GM21737 (cell line): ENCODE measurements at regions not wholly inside any gene's neighbourhood (a gene's known extent, or its start where the extent isn't known, plus 50 kb on each side); places are given as distances from the start of the nearest gene placed in this dataset.
"Not testable (repeated sequence)": the region's sequence is repeated elsewhere in the genome, so short reads cannot be mapped to it uniquely, and the experiment has no call there.

Experiments
- ATAC-seq: cut with Tn5 transposase; IDR thresholded peaks from one replicate; pipeline ENCODE4 v1.9.1; 2021; ENCODE audit warnings: mild to moderate bottlenecking, moderate library complexity; ENCODE audit not compliant: unreplicated experiment

DNA sequence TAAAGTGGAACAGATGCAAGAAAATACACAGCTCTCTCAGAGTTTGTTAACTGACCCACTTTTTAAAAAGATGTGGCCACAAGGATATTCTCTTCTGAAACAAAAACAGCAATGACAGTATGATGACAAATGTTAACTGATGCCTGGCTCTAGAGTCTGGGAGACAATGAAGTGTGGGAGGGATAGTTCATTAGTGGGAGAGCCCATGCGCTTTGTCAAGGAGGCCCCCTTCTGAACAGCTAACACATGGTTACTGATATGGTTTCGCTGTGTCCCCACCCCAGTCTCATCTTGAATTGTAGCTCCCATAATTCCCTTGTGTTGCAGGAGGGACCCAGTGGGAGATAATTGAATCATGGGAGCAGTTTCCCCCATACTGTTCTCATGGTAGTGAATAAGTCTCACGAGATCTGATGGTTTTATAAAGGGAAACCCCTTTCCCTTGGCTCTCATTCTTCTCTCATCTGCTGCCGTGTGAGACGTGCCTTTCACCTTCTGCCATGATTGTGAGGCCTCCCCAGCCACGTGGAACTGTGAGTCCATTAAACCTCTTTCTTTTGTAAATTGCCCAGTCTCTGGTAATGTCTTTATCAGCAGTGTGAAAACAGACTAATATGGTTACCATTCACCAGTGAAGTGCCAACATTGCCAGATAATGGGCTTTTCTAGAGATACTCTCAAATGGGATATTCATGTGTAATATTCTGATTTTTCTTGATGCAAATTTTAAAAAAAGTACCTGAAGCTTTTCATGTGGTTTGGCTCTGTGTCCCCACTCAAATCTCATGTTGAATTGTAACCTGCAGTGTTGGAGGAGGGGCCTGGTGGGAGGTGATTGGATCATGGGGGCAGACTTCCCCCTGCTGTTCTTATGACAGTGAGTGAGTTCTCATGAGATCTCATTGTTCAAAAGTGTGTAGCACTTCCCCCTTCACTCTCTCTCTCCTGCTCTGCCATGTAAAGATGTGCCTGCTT, 435.8 kb downstream of the SHISA9 start:
- not testable (repeated sequence) for ATAC-seq

DNA sequence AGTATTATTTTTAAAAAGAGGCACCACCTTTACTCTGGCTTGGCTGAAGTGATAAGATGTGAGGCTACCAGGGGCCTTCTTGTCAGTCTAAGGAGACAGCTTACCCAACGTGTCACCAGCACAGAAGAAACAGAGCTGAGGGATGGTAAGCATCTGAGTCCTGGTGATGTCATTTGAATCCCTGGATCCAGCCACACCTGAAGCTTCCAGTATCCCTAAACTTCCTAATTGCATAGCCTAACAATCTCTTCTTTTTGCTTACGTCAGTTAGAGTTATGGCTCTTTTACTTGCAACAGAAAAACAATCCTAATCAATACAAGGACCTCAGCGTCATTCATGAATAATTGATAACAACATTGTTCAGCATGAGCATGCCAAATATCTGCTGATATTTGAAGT, 436.6 kb downstream of the SHISA9 start:
- ATAC-seq: no peak

DNA sequence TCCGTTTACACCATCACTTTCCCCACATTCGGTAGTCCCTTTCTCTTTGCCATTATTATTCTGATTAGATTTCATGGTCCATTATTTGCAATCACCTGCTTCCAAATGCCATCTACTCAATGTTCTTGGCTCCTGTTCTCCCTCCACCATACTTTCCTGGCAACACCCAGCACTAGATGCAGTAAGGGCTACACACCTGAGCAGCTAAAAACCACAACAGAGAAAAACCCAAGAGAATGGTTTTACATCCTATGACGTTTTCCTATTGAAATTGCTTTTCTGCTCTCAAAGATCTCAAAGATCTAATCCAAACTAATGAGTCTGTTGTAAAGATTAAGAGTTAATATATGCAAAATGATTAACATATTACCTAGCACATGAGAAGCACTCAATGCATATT, 441.3 kb downstream of the SHISA9 start:
- no peak for ATAC-seq

DNA sequence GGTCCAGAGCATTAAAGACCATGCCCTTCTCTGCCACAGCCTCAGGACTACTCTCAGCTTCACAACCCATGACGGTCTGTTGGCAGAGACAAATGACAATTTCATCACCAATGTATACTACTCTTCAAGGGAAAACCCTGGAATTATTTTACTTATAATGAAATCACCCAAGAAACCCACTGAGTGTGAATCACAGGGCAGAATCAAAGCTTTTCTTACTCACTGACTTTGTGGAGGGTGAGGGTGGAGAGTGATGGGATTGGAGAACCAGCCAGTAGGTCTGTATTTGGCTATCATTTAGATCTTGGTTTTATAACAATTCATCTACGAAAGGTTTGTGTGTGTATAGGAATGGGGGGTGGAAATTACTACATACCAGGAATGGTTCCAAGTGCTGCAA, 442.6 kb downstream of the SHISA9 start:
- ATAC-seq: no peak

DNA sequence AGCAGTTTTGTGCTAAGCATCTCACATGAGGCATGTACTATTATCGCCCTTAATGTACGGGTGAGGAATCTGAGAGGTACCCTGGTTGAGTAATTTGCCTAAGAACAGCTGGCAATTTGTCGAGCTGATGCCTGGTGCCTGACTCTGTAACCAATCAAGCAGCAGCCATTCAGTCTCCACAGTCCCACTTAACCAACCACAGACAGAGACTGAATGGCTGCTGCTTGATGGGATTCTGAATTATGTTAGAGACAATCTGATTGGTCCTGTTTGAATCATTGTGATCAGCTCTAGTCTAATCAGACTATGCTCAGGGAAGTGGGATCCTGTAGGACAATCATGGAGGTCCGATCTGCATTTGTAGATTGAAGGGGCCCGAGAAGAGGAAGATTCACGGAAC, 447.0 kb downstream of the SHISA9 start:
- ATAC-seq: no peak

DNA sequence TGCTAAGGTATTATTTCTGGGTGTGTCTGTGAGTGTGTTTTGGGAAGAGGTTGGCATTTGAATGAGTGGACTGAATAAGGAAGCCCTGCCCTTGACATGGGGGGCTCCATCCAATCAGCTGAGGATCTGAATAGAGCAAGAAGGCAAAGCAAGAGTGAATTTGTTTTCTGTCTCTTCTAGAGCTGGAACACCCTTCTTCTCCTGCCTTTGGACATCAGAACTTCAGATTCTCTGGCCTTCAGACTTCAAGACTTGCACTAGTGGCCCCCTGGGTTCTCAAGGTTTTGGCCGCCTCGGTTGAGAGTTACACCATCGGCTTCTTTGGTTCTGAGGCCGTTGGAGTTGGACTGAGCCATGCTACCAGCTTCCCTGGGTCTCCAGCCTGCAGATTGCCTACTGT, 448.6 kb downstream of the SHISA9 start:
- no peak for ATAC-seq

DNA sequence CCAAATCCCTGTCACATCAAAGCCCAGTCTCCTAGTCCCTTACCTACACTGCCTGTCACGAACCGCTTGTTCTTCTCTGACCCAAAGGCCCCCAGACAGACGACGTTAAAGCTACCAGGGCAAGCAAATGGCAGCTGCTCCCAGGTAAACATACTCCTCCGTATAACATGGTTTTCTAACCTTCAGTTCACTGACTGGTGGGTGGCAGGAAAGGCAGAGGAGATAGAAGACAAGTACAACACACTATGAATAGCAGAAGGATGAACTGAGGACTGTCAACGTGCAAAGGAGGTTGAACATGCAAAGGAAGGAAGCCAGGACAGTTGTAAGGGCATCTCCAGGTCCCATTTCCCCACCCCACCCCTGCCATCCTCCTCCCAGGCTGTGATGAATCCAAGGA, 449.8 kb downstream of the SHISA9 start:
- no peak for ATAC-seq

DNA sequence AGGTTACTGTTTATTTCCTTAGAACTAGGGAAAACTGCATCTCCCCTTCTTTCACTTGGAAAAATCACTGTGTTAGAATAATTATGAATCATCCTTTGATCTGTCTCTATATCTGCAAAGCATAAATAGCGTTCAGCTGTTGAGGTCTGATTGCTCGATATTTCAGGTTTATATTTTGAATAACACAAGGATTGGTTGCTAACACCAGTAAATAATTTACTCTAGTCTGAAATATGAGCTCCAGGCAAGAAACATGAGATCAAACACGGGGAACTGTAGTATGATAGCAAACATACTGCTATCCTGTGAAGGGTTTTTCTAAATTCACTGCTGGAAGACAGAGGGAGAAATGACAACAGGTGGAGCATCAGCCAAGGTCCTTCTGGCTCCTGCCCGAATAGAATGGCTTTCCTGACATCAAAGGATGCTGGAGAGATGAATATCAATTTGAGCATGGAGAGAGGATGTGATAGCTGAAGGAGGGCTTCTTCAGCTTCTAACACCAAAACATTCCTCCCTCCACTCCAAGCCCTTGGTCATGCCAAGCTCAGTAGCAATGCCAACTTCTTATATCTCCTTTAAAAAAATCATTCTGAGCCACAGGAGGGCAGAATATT, 450.3 kb downstream of the SHISA9 start:
- ATAC-seq: no peak

DNA sequence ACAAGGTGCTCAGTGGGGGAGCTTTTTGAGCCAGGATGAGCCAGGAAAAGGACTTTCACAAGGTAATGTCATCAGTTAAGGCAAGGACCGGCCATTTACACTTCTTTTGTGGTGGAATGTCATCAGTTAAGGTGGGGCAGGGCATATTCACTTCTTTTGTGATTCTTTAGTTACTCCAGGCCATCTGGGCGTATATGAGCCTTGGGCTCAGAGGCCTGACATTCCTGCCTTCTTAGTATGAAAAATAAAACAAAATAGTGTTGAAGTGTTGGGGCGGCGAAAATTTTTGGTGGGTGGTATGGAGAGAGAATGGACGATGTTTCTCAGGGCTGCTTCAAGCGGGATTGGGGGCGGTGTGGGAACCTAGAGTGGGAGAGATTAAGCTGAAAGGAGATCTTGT, 451.4 kb downstream of the SHISA9 start:
- not testable (repeated sequence) for ATAC-seq

DNA sequence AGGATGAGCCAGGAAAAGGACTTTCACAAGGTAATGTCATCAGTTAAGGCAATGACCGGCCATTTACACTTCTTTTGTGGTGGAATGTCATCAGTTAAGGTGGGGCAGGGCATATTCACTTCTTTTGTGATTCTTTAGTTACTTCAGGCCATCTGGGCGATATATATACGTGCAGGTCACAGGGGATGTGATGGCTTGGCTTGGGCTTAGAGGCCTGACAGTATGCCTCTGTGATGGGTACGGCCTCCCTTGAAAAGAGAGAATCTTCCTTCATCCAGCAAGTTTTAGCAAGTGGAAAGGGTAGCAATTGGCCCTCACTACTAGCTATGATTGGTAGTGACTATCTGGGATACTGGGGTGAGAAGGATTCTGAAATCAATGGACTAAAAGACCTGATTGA, 456.4 kb downstream of the SHISA9 start:
- not testable (repeated sequence) for ATAC-seq

DNA sequence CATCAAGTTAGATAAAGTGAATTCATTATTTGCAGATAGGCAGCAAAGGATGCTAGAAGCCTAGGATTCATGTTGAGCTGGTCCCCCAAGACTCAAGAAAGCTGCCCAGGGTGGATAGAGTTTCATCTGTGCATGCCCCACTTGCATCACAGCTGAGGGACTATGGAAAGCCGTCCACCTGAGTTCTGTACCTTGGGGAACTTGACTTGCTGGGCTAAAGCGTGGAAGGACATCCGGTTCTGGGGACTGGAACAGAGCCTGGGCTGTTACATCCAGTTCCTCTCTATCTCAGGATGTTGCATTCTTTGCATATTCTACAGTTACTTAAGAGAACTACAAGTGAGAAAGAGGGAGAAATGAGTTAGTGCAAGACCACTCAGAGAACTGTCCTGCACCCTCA, 458.4 kb downstream of the SHISA9 start:
- no peak for ATAC-seq

DNA sequence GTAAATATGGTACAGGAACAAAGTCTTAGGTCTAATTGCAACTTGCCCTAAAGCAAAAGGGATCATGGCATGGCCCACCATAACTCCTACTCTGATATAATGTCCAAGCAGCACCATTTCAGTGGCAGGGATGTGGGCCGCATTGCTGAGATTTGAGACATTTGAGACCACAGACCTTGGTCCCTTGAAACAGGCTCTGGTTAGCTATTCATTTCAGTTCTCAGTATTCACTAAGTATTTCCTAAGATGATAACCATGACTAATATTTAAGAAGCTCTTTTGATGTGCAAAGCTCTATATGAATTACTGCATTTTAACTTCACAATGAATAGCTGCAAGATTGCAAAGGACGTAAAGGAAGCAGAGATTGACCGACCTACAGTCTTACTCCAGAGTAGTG, 471.0 kb downstream of the SHISA9 start:
- no peak for ATAC-seq

DNA sequence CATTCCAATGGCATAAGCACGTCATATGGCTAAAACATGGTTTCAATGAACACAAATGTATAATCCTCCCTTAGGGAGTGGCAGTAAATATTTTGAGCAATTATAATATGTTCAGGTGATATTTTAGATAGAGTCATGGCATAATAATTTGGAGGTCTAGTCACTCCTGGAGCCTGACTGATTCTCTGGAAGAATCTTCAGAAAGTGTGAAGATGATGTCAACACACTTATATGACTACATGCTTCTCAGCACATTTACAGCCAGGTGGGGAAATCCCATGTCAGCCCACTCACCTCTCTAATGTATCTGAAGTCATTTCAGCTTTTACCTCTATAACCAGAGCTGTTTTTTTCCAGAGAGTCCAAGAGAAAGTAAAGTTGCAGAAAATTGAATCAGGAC, 474.8 kb downstream of the SHISA9 start:
- no peak for ATAC-seq

DNA sequence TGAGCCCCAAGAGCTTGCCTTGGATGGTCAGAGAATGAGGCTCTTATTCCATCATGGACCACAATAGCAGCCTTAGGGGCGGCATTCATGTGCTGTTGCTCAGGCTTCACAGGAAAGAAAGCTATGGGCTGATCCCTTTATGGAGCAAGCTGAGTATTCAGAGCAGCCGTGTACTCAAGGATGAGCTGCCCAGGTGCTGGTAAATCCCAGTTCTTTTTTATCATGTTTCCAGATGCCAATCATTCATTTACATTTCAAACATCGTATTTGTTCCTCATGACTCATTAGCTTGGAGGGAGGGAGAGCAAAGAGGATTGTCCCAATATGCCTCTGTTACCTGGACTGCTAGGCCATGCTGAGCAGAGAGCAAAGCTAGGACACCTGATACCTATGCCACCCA, 475.7 kb downstream of the SHISA9 start:
- ATAC-seq: no peak

DNA sequence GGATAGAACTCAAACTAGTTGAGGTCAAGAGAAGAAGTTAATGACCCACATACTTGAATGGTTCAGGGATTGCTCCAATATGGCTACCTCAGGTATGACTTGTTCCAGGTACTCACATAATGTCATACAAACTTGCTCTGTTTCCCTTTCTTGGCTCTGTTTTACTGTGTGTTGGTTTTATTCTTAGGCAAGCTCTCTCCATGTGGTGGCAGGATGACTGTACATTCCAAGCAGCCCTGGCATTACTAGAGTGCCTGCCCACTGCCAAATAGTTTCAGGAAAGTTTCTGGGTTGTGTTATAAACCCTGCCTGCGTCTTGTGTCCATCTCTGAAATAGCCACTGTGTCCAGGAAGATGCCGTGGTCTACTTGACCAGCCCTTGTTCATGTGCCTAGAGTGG, 476.8 kb downstream of the SHISA9 start:
- no peak for ATAC-seq

DNA sequence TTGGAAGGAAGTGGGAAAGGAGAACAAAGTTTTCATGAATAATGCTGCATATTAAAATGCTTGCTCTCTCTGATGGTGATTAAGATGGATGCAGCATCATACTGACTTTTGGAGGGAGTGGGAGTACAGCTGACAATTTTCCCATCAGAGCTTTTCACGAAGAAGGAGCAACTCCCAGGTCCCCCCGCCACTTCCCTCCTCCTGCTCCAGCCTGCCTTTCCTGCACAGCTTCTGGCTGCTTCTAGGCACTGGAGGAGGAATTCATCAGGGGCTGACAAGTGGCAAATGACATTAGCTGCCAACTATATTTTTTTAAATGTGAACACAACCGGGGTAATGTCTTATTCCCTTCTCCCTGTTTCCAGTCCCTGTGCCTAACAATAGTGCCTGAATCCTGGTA, 477.9 kb downstream of the SHISA9 start:
- no peak for ATAC-seq

DNA sequence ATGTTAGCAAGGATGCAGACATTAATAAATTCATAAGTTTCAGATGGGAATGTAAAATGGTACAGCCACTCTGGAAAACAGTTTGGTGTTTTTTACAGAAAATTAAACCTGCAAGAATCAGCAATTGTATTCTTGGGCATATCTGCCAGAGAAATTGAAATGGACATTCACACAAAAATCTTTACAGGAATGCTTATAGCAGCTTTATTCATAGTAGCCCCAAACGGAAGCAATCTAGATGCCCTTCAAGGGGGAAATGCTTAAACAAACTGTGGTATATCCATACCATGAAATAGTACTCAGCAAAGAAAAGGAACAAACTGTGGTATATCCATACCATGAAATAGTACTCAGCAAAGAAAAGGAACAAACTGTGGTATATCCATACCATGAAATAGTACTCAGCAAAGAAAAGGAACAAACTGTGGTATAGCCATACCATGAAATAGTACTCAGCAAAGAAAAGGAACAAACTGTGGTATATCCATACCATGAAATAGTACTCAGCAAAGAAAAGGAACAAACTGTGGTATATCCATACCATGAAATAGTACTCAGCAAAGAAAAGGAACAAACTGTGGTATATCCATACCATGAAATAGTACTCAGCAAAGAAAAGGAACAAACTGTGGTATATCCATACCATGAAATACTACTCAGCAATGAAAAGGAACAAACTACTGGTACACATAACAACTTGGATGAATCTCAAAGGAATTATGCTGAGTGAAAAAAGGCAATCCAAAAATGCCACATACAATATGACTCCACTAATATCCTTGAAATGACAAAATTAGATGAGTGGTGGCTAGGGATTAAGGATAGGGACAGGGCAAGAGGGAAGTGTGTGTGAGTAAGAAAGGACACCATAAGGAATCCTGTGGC, 484.0 kb downstream of the SHISA9 start:
- ATAC-seq: not testable (repeated sequence)

DNA sequence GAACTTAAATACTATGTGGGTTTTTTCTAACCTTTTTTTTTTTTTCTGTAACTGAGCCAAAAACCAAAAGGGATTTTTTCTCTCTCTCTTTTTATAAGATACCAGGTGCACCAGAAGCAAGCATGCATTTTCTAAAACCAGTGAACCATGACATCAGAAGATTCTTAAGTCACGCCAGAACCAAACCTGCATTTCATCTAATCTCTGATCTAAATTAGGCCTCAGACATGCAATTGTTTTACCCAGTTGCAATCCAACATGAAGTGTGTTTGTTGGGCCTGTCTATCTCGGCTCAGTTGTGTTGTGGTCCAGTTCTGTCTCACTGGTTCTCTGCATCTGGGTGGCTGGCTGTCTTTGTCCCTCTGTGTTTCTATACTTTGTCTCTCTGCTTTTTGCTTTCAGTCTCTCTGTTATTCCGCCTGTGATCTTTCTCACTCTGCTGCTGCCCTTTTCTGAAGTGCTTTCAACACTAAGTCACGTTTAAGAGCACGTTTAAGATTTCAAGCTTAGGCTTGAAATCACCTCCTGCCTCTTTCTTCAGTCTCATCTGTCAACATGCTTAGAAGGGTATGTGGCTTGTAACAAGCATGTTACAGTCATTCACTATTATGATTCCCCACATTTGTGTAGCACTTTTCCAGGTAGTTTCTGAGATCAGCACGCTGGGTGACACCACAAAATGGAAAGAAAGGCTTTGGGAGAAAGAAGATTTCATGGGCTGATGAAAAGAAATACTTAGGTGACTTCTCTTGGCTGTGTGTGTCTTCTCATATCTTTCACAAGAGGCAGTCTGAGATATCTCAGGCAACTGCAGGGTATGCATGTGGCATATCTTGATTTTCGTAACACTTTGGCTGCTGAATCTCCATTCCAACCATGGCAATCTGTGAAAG, 488.9 kb downstream of the SHISA9 start:
- peak; percentile 56 for ATAC-seq

DNA sequence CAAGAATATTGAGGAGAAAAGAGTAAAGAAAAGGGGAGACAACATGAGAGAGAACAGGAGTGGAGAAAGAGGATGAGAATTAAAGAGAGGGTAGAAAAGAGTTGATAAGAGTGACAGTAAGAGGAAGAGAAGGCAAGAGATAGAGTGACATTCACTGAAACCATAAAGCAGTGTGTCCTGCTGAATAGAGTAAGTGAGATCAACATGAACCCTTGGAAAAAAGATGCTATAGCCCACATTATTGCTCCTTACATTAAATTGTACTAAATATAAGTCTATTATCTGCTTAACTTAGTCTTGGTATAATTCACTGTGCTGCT, 489.5 kb downstream of the SHISA9 start:
- no peak for ATAC-seq

DNA sequence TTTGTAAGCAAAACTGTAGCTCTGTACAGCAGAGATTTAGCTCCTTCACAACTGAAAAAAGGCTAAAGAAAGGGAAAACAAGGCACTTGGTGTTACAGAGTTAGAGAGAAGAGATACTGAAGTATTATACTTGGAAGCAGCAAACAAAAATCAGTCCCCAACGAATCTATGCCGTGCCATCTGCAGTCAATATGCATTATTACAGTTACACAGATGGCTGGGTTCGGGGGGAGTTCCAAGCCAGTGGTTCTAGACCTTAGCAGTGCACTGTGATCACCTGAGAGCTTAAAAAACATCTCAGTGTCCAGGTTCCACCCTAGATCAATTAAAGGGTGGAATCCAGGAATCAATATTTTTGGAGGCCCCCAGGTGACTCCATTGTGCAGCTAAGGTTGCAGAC, 489.9 kb downstream of the SHISA9 start:
- ATAC-seq: no peak

DNA sequence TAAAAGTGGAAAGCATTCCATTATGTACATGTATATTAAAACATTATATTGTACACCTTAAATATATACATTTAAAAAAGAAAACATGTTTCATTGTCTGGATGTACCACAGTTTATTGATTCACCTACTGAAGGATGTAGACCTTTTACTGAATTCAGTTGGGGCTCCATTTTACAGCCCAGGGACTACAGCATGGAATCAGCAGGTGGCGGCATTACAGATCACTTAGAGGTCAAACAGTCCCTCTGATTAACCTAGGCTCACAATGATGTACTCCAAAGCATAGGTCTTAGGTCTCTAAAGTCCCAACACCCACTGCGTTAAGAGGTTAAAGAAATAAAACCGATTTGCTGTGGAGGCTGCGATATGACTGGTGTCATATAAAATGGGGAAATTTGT, 490.9 kb downstream of the SHISA9 start:
- no peak for ATAC-seq
